ENCODE measurements at regions not wholly inside any gene's neighbourhood (a gene's known extent, or its start where the extent isn't known, plus 50 kb on each side); places are given as distances from the start of the nearest gene placed in this dataset.

DNA sequence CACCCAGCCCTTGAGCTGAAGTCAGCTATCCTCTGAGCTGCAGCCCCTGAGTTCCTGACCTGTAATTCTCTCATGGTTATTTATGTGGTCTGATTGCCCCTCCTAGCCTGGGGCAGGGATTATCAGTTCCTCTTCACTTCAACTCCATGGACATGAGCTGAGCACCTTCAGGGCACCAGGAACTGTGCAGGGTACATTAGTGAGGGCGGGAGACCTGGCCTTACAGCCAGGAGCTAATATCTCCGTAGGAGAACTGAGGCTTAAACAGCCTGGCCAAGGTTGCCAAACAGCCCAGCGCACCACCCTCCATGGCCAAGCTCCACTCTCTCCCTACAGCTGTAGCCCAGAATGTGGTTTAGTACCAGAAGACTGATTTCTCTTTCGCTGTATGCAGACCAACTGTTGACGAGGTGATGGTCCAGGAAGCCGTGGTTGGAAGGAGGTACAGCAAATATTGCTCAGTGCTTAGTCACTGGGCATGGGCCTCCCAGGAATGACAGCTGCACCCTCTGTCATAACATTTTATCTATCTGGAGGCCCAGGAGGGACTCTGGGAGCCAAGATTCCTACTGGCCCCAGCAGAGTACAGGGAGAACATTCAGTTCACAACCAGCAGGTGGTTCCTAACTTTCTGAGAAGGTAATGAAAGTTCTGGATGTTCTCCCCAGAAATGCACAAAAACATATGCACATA, 228.7 kb upstream of the SIX2 start:
- TF ChIP-seq, protein P1, sequence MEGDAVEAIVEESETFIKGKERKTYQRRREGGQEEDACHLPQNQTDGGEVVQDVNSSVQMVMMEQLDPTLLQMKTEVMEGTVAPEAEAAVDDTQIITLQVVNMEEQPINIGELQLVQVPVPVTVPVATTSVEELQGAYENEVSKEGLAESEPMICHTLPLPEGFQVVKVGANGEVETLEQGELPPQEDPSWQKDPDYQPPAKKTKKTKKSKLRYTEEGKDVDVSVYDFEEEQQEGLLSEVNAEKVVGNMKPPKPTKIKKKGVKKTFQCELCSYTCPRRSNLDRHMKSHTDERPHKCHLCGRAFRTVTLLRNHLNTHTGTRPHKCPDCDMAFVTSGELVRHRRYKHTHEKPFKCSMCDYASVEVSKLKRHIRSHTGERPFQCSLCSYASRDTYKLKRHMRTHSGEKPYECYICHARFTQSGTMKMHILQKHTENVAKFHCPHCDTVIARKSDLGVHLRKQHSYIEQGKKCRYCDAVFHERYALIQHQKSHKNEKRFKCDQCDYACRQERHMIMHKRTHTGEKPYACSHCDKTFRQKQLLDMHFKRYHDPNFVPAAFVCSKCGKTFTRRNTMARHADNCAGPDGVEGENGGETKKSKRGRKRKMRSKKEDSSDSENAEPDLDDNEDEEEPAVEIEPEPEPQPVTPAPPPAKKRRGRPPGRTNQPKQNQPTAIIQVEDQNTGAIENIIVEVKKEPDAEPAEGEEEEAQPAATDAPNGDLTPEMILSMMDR (IDR thresholded peaks at IDR 0.05; ENCODE audit: low read depth, low read length), result peak; percentile 8; the same call in 1 of the 2 replicates

GRCh38 chr2:45237128-45237527, 227.9 kb upstream of the SIX2 start:
- no peak overlapping the region for H3K4me3 ChIP-seq (ENCODE audit: low read depth, low read length)
- TF ChIP-seq, protein P1 (IDR thresholded peaks at IDR 0.05; ENCODE audit: low read depth, low read length), result no peak

More for the DNA sequence above, 228.7 kb upstream of the SIX2 start:
- H3K4me3 ChIP-seq (ENCODE audit: low read depth, low read length), result no peak overlapping the region

GRCh38 chr2:45236268-45236667, 227.0 kb upstream of the SIX2 start:
- TF ChIP-seq, protein P1 (IDR thresholded peaks at IDR 0.05; ENCODE audit: low read depth, low read length), result no peak
- H3K4me3 ChIP-seq (ENCODE audit: low read depth, low read length), result no peak overlapping the region

DNA sequence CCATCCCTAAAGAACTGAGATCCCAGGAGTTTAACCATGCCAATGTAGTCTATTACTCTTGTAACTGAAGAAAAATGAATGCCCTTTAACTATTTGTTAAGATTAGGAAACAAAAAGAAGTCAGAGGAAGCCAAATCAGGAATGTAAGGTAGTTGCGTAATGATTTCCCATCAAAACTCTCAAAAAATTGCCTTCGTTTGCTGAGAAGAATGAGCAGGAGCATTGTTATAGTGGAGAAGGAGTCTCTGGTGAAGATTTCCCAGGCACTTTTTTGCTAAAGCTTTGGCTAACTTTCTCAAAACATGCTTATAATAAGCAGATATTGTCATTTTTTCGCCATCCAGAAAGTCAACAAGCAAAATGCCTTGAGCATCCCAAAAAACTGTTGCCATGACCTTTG, 224.0 kb upstream of the SIX2 start:
- TF ChIP-seq, protein P1 (IDR thresholded peaks at IDR 0.05; ENCODE audit: low read depth, low read length), result no peak
- no peak overlapping the region for H3K4me3 ChIP-seq (ENCODE audit: low read depth, low read length)

DNA sequence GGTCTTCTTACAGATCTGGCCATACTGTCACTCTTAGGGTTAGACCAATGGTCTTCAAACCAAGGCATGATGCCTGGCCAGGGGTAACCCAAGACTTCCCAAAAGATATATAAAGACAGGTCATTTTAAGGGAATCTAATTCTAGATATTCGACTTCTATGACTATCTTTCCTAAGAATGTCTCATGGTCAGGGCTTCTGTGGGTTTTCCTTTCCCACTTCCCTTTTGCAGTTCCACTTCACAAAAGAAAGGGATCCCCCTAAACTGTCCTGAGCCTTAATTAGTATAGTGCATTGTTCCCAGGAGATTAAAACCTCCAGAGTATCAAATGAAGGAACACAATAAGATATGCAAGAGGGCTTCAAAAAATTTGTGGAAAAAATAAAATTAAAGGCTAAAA, 223.6 kb upstream of the SIX2 start:
- TF ChIP-seq, protein P1 (IDR thresholded peaks at IDR 0.05; ENCODE audit: low read depth, low read length), result no peak
- no peak overlapping the region for H3K4me3 ChIP-seq (ENCODE audit: low read depth, low read length)

DNA sequence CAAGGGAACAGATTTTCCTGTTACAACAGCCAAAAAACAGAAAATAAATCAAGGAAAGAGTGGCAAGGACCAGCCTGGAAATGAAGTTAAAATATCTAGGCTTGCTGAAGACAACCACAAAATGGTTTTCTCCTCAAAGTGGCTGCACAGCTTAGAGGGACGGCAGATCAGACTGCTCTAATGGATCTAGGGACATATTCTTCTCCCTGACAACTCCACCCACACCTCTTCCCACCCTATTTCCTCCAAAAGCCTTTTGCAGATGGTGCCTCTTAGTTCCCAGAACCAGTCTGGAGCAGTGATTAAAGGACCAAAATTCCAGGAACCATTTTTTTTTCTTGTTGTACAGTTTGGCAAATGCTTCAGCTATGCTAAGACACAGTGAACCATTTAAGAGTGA, 220.2 kb upstream of the SIX2 start:
- TF ChIP-seq, protein P1 (IDR thresholded peaks at IDR 0.05; ENCODE audit: low read depth, low read length), result no peak

GRCh38 chr2:45227347-45227746, 218.1 kb upstream of the SIX2 start:
- H3K4me3 ChIP-seq (ENCODE audit: low read depth, low read length), result no peak overlapping the region
- TF ChIP-seq, protein P1 (IDR thresholded peaks at IDR 0.05; ENCODE audit: low read depth, low read length), result no peak

More for the DNA sequence above, 220.2 kb upstream of the SIX2 start:
- H3K4me3 ChIP-seq (ENCODE audit: low read depth, low read length), result no peak overlapping the region
